Astrocyte of the spinal cord (primary cell): ENCODE measurements at regions not wholly inside any gene's neighbourhood (a gene's known extent, or its start where the extent isn't known, plus 50 kb on each side); places are given as distances from the start of the nearest gene placed in this dataset.

ENCODE experiments used
- DNase-seq: peaks from one replicate; pipeline ENCODE4 v3.0.0; 2011; ENCODE audit warnings: low read depth, low spot score
- H3K4me3 ChIP-seq: 2 replicates; pipeline ENCODE4 v1.5.1; 2011; ENCODE audit warnings: low read depth, mild to moderate bottlenecking, low read length, moderate library complexity
- CTCF ChIP-seq: IDR thresholded peaks from 2 replicates; pipeline ENCODE4 v1.5.1; 2012; ENCODE audit warnings: low read depth, mild to moderate bottlenecking, low read length, inconsistent platforms
- in situ Hi-C: cut with HindIII; loops from 2 replicates; pipeline ENCODE4 v1.10.0; 2017; ENCODE audit warnings: low sequenced_read_pairs

GRCh38 chr20:19120569-19120968, 91.9 kb upstream of the SLC24A3 start:
- no peak for DNase-seq
- no peak for TF ChIP-seq CTCF
- H3K4me3 ChIP-seq = no peak overlapping the region
- in situ Hi-C loops = no loop called here

GRCh38 chr20:19121463-19121862, 91.0 kb upstream of the SLC24A3 start:
- TF ChIP-seq CTCF = no peak
- in situ Hi-C loops = no loop called here
- DNase-seq = no peak
- H3K4me3 ChIP-seq = no peak overlapping the region

DNA sequence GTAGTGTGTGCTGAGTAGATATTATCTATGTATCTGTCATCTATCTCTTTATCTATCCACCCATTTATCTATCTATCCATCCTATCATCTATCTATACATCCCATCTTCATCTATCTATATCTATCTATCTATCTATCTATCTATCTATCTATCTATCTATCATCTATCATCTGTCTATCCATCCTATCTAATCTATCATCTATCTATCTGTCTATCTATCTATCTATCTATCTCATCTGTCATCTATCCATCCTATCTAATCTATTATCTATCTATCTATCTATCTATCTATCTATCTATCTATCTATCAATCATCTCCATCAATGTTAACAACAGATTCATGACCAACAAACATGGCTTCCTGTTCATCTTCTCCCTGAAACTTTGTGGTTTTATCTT, 90.5 kb upstream of the SLC24A3 start:
- DNase-seq = no peak
- no peak for TF ChIP-seq CTCF
- H3K4me3 ChIP-seq = no peak overlapping the region
- in situ Hi-C loops = no loop called here

- no peak overlapping the region for H3K4me3 ChIP-seq
- in situ Hi-C loops = no loop called here
- TF ChIP-seq CTCF = no peak
- no peak for DNase-seq
Measured at GRCh38 chr20:19122395-19122794, 90.0 kb upstream of the SLC24A3 start.

GRCh38 chr20:19125508-19125907, 86.9 kb upstream of the SLC24A3 start:
- TF ChIP-seq CTCF = no peak
- no peak overlapping the region for H3K4me3 ChIP-seq
- no peak for DNase-seq
- in situ Hi-C loops = no loop called here

DNA sequence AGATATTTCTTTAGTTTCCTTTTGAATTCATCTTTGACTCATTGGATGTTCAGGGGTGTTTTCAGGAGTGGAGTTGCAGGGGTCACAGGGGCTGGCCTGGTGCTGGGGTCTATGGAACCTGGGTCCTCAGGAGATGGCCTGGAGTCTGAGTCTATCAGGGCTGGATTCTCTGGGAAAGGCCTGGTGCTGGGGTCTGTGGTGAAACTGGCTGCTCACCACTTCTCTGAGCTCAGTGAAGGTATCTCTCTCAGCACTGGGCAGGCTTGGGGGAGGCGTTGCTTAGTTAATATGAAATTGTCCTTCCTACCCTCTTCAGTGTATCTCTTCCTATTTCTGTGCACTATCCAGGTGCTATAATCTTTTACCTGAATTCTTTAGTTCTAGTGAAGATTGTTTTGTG, 83.1 kb upstream of the SLC24A3 start:
- H3K4me3 ChIP-seq = no peak overlapping the region
- DNase-seq = no peak
- in situ Hi-C loops = no loop called here
- TF ChIP-seq CTCF = no peak

GRCh38 chr20:19129976-19130612, 82.3 kb upstream of the SLC24A3 start:
- no peak overlapping the region for H3K4me3 ChIP-seq
- DNase-seq = no peak
- TF ChIP-seq CTCF = no peak
- in situ Hi-C loops = no loop called here
